Vagina (tissue), 2 donors: ENCODE measurements at regions not wholly inside any gene's neighbourhood (a gene's known extent, or its start where the extent isn't known, plus 50 kb on each side); places are given as distances from the start of the nearest gene placed in this dataset.

ENCODE experiments used
- POLR2AphosphoS5 ChIP-seq, 2 donors: sonication (generic); formaldehyde crosslinking; IDR thresholded peaks; one replicate each; pipeline ENCODE4 v1.9.0; 2017; ENCODE audit warnings: antibody characterized with exemption in 2 of 2, mild to moderate bottlenecking in 2 of 2, low read depth in 1 of 2; ENCODE audit not compliant: insufficient read depth in 1 of 2
- TF ChIP-seq, protein P1 (sequence below), 3 experiments: fragments of 450-650 bp in 2 of 3; fragments of 200-600 bp in 1 of 3; sonication (generic) in 1 of 3; IDR thresholded peaks; one replicate each; pipeline ENCODE4 v1.5.1; 2017 to 2019; ENCODE audit warnings: antibody characterized with exemption in 3 of 3, mild to moderate bottlenecking in 2 of 3, moderate library complexity in 2 of 3

DNA sequence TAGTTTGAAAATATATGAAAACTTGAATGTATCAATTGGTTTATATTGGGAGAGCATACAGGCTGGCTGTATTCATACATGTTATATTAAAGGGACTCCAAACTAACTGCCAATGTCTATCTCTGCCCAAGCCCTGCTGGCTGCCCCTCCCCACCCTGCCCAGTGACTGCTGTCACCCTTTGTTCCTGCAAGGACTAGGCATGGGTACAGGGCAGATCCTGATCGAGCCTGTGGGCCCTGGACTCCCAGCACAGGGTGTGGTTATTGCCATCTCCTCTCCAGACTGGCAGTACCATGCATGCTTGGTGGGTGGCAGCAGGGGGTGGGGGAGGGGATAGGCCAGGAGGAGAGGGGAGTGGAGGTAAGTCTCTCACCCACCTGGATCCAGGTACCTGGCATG, 167.5 kb upstream of the RASGEF1B start:
- TF ChIP-seq, protein P1, sequence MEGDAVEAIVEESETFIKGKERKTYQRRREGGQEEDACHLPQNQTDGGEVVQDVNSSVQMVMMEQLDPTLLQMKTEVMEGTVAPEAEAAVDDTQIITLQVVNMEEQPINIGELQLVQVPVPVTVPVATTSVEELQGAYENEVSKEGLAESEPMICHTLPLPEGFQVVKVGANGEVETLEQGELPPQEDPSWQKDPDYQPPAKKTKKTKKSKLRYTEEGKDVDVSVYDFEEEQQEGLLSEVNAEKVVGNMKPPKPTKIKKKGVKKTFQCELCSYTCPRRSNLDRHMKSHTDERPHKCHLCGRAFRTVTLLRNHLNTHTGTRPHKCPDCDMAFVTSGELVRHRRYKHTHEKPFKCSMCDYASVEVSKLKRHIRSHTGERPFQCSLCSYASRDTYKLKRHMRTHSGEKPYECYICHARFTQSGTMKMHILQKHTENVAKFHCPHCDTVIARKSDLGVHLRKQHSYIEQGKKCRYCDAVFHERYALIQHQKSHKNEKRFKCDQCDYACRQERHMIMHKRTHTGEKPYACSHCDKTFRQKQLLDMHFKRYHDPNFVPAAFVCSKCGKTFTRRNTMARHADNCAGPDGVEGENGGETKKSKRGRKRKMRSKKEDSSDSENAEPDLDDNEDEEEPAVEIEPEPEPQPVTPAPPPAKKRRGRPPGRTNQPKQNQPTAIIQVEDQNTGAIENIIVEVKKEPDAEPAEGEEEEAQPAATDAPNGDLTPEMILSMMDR (IDR thresholded peaks at IDR 0.05), result no peak
- TF ChIP-seq POLR2AphosphoS5 (IDR thresholded peaks at IDR 0.05; ENCODE audit: insufficient read depth in 1 of 2, low read depth in 1 of 2), result no peak
